GM23338 (cell line): ENCODE measurements at regions not wholly inside any gene's neighbourhood (a gene's known extent, or its start where the extent isn't known, plus 50 kb on each side); places are given as distances from the start of the nearest gene placed in this dataset.

Experiments
- ATAC-seq: fragments of 200-7000 bp; cut with Tn5 transposase; 3 replicates; pipeline ENCODE4 v1.9.1; 2020
- DNase-seq: peaks from one replicate; pipeline ENCODE4 v3.0.0-alpha.2; 2015; ENCODE audit warnings: low spot score
- H2AFZ ChIP-seq: fragments of 200-600 bp; sonication (generic); 2 replicates; pipeline ENCODE4 v1.8.0; 2016; ENCODE audit warnings: antibody characterized with exemption, mild to moderate bottlenecking, moderate library complexity
- H3F3A ChIP-seq: fragments of 200-600 bp; sonication (generic); replicated peaks from 2 replicates; pipeline ENCODE4 v1.8.0; 2017; ENCODE audit warnings: antibody characterized with exemption, mixed run types, low read depth
- H3K27ac ChIP-seq: fragments of 200-600 bp; sonication (generic); 2 replicates; pipeline ENCODE4 v1.6.1; 2016; ENCODE audit warnings: low read depth
- H3K27me3 ChIP-seq: fragments of 200-600 bp; sonication (generic); 2 replicates; pipeline ENCODE4 v1.8.0; 2016; ENCODE audit warnings: mild to moderate bottlenecking, mixed run types, moderate library complexity; ENCODE audit not compliant: insufficient read depth
- H3K36me3 ChIP-seq: fragments of 200-600 bp; sonication (generic); 2 replicates; pipeline ENCODE4 v1.8.0; 2016; ENCODE audit warnings: mild to moderate bottlenecking; ENCODE audit not compliant: insufficient read depth
- H3K4me1 ChIP-seq: fragments of 200-600 bp; sonication (generic); 2 replicates; pipeline ENCODE4 v1.8.0; 2016; ENCODE audit warnings: mild to moderate bottlenecking, moderate library complexity; ENCODE audit not compliant: insufficient read depth
- H3K4me2 ChIP-seq: fragments of 200-600 bp; sonication (generic); 2 replicates; pipeline ENCODE4 v1.7.1; 2017; ENCODE audit warnings: mixed run types
- H3K4me3 ChIP-seq: fragments of 200-600 bp; sonication (generic); 2 replicates; pipeline ENCODE4 v1.6.1; 2016; ENCODE audit warnings: mixed run types
- H3K79me2 ChIP-seq: fragments of 200-600 bp; sonication (generic); replicated peaks from 2 replicates; pipeline ENCODE4 v1.8.0; 2017; ENCODE audit warnings: mild to moderate bottlenecking; ENCODE audit not compliant: insufficient read depth
- H3K9me2 ChIP-seq: fragments of 200-600 bp; sonication (generic); 2 replicates; pipeline ENCODE4 v1.8.0; 2017; ENCODE audit not compliant: insufficient read depth
- H4K20me1 ChIP-seq: fragments of 200-600 bp; sonication (generic); replicated peaks from 2 replicates; pipeline ENCODE4 v1.8.0; 2017; ENCODE audit warnings: mild to moderate bottlenecking; ENCODE audit not compliant: insufficient read depth
- H3K27ac Mint-ChIP-seq: 2 replicates; pipeline ENCODE4 v1.8.0; 2020; ENCODE audit warnings: inconsistent platforms, mild to moderate bottlenecking, moderate library complexity, mixed read lengths
- H3K27me3 Mint-ChIP-seq: 3 replicates; pipeline ENCODE4 v1.8.0; 2022; ENCODE audit warnings: low read depth, mild to moderate bottlenecking, moderate library complexity, mixed read lengths, inconsistent platforms; ENCODE audit not compliant: insufficient read depth, poor library complexity
- H3K36me3 Mint-ChIP-seq: 3 replicates; pipeline ENCODE4 v1.8.0; 2021; ENCODE audit warnings: low read depth, mild to moderate bottlenecking, inconsistent platforms, moderate library complexity, mixed read lengths
- H3K4me1 Mint-ChIP-seq: 3 replicates; pipeline ENCODE4 v1.8.0; 2020; ENCODE audit warnings: mild to moderate bottlenecking, inconsistent platforms, mixed read lengths
- H3K4me3 Mint-ChIP-seq: 3 replicates; pipeline ENCODE4 v1.8.0; 2021; ENCODE audit warnings: moderate library complexity, mild to moderate bottlenecking, inconsistent platforms, mixed read lengths
- H3K9me3 Mint-ChIP-seq: 3 replicates; pipeline ENCODE4 v1.8.0; 2020; ENCODE audit warnings: moderate library complexity, mild to moderate bottlenecking, inconsistent platforms, mixed read lengths
- CREB1 ChIP-seq: fragments of 250-450 bp; sonication (Bioruptor Pico); IDR thresholded peaks from 2 replicates; pipeline ENCODE4 v1.5.0; 2020; ENCODE audit warnings: low read depth, mild to moderate bottlenecking, moderate library complexity
- ETS1 ChIP-seq: IDR thresholded peaks from 2 replicates; pipeline ENCODE4 v1.6.1; 2016; ENCODE audit warnings: antibody characterized with exemption
- EZH2 ChIP-seq: fragments of 200-600 bp; sonication (generic); IDR thresholded peaks from one replicate; pipeline ENCODE4 v1.8.0; 2017; ENCODE audit warnings: antibody characterized with exemption, mild to moderate bottlenecking, low read depth; ENCODE audit not compliant: unreplicated experiment
- JUNB ChIP-seq: IDR thresholded peaks from one replicate; pipeline ENCODE4 v1.6.1; 2016; ENCODE audit warnings: antibody characterized with exemption; ENCODE audit not compliant: unreplicated experiment
- NANOG ChIP-seq: IDR thresholded peaks from 2 replicates; pipeline ENCODE4 v1.6.1; 2016; ENCODE audit warnings: antibody characterized with exemption, borderline replicate concordance
- POLR2AphosphoS5 ChIP-seq: IDR thresholded peaks from 2 replicates; pipeline ENCODE4 v1.6.1; 2016; ENCODE audit warnings: antibody characterized with exemption, low read depth
- REST ChIP-seq: IDR thresholded peaks from one replicate; pipeline ENCODE4 v1.6.1; 2018; ENCODE audit warnings: antibody characterized with exemption; ENCODE audit not compliant: unreplicated experiment
- STAT1 ChIP-seq: IDR thresholded peaks from one replicate; pipeline ENCODE4 v1.6.1; 2016; ENCODE audit warnings: antibody characterized with exemption; ENCODE audit not compliant: unreplicated experiment
- ZNF114 ChIP-seq: fragments of 250-450 bp; sonication (Bioruptor Pico); IDR thresholded peaks from 2 replicates; pipeline ENCODE4 v1.5.0; 2020; ENCODE audit warnings: mild to moderate bottlenecking, moderate library complexity
- ZNF331 ChIP-seq: fragments of 250-450 bp; sonication (Bioruptor Pico); IDR thresholded peaks from 2 replicates; pipeline ENCODE4 v1.5.0; 2020; ENCODE audit warnings: low read depth, mild to moderate bottlenecking, moderate library complexity
- ZNF462 ChIP-seq: fragments of 250-450 bp; sonication (Bioruptor Pico); IDR thresholded peaks from 2 replicates; pipeline ENCODE4 v1.5.0; 2020; ENCODE audit warnings: mild to moderate bottlenecking, moderate library complexity

GRCh38 chr20:1061484-1062221 lies 56.7 kb upstream of the PSMF1 start:
- DNase-seq: no peak
- Histone ChIP-seq H3K36me3 (no peaks in the 10 kb centered on the region), H3K4me2 (no peak overlapping the region), H3F3A (no peaks in the 10 kb centered on the region), H4K20me1 (no peaks in the 10 kb centered on the region), H3K9me2 (no peaks in the 10 kb centered on the region), H3K27ac (no peak overlapping the region), H3K79me2 (no peaks in the 10 kb centered on the region), H3K27me3 (no peaks in the 10 kb centered on the region), H3K4me3 (no peak overlapping the region), H2AFZ (no peak overlapping the region), H3K4me1 (no peaks in the 10 kb centered on the region)
- H3K4me1 Mint-ChIP-seq: peaks cover 7% of the 10 kb centered on the region; the same call in 2 of the 3 replicates
- H3K9me3 Mint-ChIP-seq: no peaks in the 10 kb centered on the region
- no peak for ATAC-seq
- peaks cover 2% of the 10 kb centered on the region for H3K27me3 Mint-ChIP-seq
- no peak overlapping the region for H3K27ac Mint-ChIP-seq
- no peaks in the 10 kb centered on the region for H3K36me3 Mint-ChIP-seq
- no peak for TF ChIP-seq ZNF114
- no peak for TF ChIP-seq ZNF462 (CRISPR knock-in tag)
- TF ChIP-seq ETS1: no peak
- TF ChIP-seq EZH2: no peak
- no peak for TF ChIP-seq CREB1
- no peak for TF ChIP-seq JUNB
- TF ChIP-seq POLR2AphosphoS5: no peak
- no peak for TF ChIP-seq ZNF331 (CRISPR knock-in tag)
- no peak for TF ChIP-seq REST
- TF ChIP-seq STAT1: no peak
- no peak for TF ChIP-seq NANOG
- H3K4me3 Mint-ChIP-seq: no peak overlapping the region
